ENCODE measurements at regions not wholly inside any gene's neighbourhood (a gene's known extent, or its start where the extent isn't known, plus 50 kb on each side); places are given as distances from the start of the nearest gene placed in this dataset.

DNA sequence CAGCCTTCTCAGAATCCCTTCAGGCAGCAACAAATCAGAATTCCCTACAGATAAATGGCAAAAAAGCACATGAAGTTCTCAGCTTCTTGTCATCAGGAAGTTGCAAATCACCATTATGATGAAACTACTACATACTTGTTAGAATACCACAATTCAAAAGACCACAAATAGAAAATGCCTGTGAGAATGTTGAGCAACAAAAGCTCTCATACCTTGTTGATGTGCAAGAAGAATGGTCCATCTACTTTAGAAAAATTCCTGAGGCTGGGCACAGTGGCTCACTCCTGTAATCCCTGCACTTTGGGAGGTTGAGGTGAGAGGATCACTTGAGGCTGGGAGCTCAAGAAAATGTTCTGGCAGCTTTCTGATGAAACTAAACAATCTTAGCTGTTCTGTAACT is 278.1 kb downstream of the ICE1 start:
- no peak for TF ChIP-seq POLR2AphosphoS5 (IDR thresholded peaks at IDR 0.05)
- TF ChIP-seq POLR2A (IDR thresholded peaks at IDR 0.05), result no peak
- TF ChIP-seq EP300 (IDR thresholded peaks at IDR 0.05), result no peak
- TF ChIP-seq, protein P1, sequence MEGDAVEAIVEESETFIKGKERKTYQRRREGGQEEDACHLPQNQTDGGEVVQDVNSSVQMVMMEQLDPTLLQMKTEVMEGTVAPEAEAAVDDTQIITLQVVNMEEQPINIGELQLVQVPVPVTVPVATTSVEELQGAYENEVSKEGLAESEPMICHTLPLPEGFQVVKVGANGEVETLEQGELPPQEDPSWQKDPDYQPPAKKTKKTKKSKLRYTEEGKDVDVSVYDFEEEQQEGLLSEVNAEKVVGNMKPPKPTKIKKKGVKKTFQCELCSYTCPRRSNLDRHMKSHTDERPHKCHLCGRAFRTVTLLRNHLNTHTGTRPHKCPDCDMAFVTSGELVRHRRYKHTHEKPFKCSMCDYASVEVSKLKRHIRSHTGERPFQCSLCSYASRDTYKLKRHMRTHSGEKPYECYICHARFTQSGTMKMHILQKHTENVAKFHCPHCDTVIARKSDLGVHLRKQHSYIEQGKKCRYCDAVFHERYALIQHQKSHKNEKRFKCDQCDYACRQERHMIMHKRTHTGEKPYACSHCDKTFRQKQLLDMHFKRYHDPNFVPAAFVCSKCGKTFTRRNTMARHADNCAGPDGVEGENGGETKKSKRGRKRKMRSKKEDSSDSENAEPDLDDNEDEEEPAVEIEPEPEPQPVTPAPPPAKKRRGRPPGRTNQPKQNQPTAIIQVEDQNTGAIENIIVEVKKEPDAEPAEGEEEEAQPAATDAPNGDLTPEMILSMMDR (IDR thresholded peaks at IDR 0.05), result no peak
- no peak overlapping the region for H3K4me3 ChIP-seq
- ATAC-seq, result no peak
- no peaks in the 10 kb centered on the region for H3K4me1 ChIP-seq
- no peaks in the 10 kb centered on the region for H3K9me3 ChIP-seq
- no peaks in the 10 kb centered on the region for H3K27me3 ChIP-seq
- H3K36me3 ChIP-seq, result no peaks in the 10 kb centered on the region
- no peak overlapping the region for H3K27ac ChIP-seq

DNA sequence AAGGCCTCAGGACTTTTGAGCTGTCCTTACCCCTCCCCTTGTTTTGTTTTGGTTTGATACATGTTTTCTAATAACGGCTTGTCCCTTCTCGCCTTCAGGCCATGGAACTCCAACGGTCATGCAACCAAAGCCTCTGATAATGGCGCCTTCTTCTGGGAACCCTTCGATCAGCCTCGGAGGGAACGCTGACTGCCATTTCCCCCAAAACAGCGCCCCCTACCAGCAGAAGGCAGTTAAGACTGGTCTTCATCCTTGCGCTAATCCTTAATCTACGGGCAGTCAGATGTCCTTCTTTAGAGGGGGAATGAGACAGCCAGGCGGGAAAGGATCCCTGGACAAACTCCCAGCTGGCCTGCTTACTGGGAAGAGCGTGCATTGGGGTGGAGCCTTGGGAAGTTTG is 276.6 kb downstream of the ICE1 start:
- H3K27me3 ChIP-seq, result no peaks in the 10 kb centered on the region
- TF ChIP-seq, protein P1 (IDR thresholded peaks at IDR 0.05), result no peak
- TF ChIP-seq POLR2A (IDR thresholded peaks at IDR 0.05) (no peak), EP300 (IDR thresholded peaks at IDR 0.05) (no peak), POLR2AphosphoS5 (IDR thresholded peaks at IDR 0.05) (no peak)
- no peak for ATAC-seq
- H3K9me3 ChIP-seq, result no peaks in the 10 kb centered on the region
- no peaks in the 10 kb centered on the region for H3K4me1 ChIP-seq
- H3K27ac ChIP-seq, result no peak overlapping the region
- no peak overlapping the region for H3K4me3 ChIP-seq
- no peaks in the 10 kb centered on the region for H3K36me3 ChIP-seq
- 90% methylated on average over 2 to 5 of the region's 12 CpGs for WGBS, 2 donors (ENCODE audit: low coverage in 1 of 2)

DNA sequence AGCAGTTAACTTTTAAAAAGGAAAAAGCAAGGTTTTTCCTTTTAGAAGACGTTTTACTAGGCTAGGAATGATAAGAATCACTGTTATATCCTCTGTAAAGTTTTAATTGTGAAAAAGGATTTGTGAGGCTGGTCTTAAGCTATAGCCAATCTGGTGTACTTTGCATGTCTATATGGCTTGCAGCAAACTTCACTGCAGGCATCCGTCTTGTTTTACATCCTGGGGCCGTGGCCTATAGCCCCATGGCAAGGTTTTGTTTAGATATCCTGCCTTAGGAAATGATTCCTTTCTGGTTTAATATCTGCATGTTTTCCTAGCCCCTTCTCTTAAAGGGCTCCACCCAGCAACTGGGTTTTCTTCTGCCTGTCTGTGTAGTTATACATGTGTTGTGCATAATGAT is 272.8 kb downstream of the ICE1 start:
- no peaks in the 10 kb centered on the region for H3K36me3 ChIP-seq
- no peak overlapping the region for H3K27ac ChIP-seq
- TF ChIP-seq POLR2A (IDR thresholded peaks at IDR 0.05) (no peak), POLR2AphosphoS5 (IDR thresholded peaks at IDR 0.05) (no peak), EP300 (IDR thresholded peaks at IDR 0.05) (no peak)
- TF ChIP-seq, protein P1 (IDR thresholded peaks at IDR 0.05), result no peak
- no peak overlapping the region for H3K4me3 ChIP-seq
- ATAC-seq, result no peak
- H3K9me3 ChIP-seq, result no peaks in the 10 kb centered on the region
- WGBS, 2 donors (ENCODE audit: low coverage in 1 of 2), result 14 to 41% methylated on average over 3 of the region's 3 CpGs
- H3K4me1 ChIP-seq, result no peaks in the 10 kb centered on the region
- no peaks in the 10 kb centered on the region for H3K27me3 ChIP-seq

DNA sequence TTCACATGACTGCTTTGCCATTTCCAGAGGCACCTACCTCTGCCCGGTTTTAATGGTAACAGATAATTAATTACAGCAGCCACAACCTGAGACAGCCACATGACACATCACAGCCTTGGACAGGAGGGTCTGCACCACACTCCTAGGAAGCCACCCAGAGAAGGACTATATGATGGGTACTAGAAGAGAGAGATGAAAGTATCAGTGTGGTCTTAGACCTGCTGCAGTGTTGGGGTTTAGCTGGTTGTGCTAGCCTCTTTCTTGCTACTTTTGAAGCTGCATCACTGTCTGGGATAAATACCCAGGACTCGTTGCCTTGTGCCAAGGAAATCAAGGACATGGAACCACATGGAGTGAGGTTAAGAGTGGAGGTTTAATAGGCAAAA is 266.4 kb downstream of the ICE1 start:
- no peak overlapping the region for H3K27ac ChIP-seq
- TF ChIP-seq POLR2AphosphoS5 (IDR thresholded peaks at IDR 0.05) (no peak), EP300 (IDR thresholded peaks at IDR 0.05) (no peak), POLR2A (IDR thresholded peaks at IDR 0.05) (no peak)
- TF ChIP-seq, protein P1 (IDR thresholded peaks at IDR 0.05), result no peak
- no peaks in the 10 kb centered on the region for H3K36me3 ChIP-seq
- no peak for ATAC-seq
- 82 to 100% methylated on average over 1 to 2 of the region's 2 CpGs for WGBS, 2 donors (ENCODE audit: low coverage in 1 of 2)
- H3K9me3 ChIP-seq, result no peaks in the 10 kb centered on the region
- H3K4me3 ChIP-seq, result no peak overlapping the region
- no peaks in the 10 kb centered on the region for H3K27me3 ChIP-seq
- H3K4me1 ChIP-seq, result no peaks in the 10 kb centered on the region

DNA sequence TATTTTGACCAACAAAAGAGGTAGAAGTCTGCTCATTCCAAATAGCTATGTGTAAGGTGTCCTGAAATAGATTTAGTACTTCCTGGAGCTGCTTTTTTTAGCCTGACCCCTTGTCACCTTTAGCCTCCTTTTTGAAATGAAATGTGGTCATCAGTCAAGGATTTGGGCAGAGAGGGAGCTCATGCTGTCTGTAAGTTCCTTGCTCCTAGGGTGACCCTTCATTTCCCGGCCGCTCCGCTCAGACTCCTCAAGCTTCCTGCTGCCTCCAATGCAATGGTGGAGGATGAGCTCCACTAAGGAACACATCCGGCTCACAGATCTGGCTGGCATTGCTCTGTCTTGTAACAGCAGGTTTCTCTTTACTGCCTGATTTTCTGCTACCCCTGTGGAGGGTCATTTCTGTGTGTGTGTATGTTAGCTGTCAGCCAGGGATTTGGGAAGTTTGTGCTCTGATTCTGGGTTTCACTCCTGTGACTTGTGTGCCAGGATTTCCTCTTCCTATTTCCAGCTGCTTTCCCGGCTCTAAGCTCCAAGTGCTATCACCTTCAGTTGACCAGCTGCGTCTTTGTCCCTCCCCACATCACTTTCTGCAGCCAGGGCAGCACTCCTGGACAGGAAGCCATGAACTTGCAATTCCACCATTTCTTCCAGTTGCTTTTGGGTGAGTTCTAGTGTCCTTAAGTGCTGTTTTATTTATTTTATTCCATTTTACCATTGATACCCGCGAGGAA is 265.9 kb downstream of the ICE1 start:
- H3K4me1 ChIP-seq, result no peaks in the 10 kb centered on the region
- no peak for TF ChIP-seq POLR2AphosphoS5 (IDR thresholded peaks at IDR 0.05)
- H3K27me3 ChIP-seq, result no peaks in the 10 kb centered on the region
- WGBS, 2 donors (ENCODE audit: low coverage in 1 of 2), result 51 to 67% methylated on average over 5 to 6 of the region's 8 CpGs
- H3K36me3 ChIP-seq, result no peaks in the 10 kb centered on the region
- H3K27ac ChIP-seq, result no peak overlapping the region
- no peak for ATAC-seq
- no peaks in the 10 kb centered on the region for H3K9me3 ChIP-seq
- no peak overlapping the region for H3K4me3 ChIP-seq

Data from gastroesophageal sphincter (tissue), 4 donors.